ENCODE measurements at regions not wholly inside any gene's neighbourhood (a gene's known extent, or its start where the extent isn't known, plus 50 kb on each side); places are given as distances from the start of the nearest gene placed in this dataset.
"Not testable (repeated sequence)": the region's sequence is repeated elsewhere in the genome, so short reads cannot be mapped to it uniquely, and the experiment has no call there.

DNA sequence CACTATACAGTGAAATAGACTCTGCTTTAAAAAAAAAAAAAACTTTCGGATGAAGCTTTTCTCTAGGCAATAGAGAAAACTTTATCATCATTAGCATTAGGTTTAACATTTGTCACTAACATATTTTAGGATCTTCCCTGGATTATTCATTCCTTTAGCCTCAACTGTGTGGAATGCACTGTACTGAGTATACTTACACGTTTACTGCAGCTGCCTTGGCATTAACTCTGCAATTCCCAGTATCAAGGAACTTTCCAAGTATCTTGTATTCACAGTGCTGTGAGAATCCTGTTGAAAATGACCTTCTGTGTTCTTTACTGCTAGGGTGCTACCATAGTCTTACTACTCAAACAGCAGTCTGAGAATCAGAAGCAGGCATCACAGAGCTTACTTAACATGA lies 328.2 kb upstream of the COL3A1 start:
- DNase-seq: no peak

DNA sequence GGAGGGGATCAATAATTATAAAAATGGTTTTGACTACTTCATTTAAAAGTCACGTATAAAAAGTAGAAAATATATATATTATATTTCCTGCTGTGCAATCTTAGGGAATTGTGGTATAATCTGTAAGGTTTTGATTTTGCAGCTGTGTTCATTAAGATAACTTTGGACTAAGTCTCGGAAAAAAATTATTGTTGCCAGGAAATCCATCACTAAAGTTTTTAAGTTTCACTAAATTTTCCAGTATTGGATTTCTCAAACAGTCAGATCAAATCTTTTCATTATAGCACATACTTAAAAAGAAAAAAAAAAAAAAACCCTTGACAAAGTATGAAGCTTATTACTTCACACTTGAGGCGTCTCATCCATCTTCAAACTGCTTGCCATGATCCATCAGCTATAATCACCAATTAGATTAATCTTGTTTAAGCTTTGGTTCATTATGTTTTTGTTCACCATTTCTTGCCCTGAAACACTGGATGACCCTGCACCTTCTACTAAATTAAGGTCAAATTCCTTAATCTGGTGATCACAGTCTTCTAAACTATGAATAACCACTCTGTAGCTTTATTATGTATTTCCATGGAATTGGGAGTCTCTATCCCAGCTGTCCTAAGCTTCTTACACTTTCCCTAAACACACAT lies 326.6 kb upstream of the COL3A1 start:
- DNase-seq: no peak

DNA sequence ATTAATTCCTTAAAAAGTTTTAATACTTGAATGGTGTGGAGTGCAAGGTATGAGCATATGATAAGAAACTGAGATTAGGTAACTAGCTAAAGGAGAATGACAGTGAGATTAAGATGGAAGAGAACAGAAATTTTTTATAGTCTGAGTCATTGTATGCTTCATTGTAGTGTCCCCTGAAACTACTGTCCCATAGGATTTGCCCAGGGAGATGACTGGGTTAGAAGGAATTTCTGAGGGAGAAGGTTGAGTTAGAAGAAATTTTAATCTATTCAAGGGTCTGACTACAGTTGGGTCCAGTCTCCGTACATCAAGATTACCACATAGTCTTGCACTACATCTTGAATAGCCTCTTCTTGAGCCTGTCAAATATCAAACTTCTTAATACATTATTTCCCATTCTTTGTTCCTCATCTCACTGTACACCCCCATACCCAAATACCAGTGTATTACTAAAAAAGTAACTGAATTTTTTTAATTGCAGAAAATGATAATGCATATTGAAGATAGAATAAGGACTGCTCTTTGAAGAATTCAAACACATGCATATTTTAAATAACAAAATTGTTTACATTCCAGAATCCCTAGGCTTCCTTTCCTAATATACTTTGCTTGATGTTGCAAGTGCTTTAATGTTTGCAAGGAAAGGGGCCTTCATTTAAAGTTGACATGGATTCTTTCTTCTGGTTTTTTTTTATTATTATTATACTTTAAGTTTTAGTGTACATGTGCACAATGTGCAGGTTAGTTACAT lies 314.3 kb upstream of the COL3A1 start:
- no peak for DNase-seq

DNA sequence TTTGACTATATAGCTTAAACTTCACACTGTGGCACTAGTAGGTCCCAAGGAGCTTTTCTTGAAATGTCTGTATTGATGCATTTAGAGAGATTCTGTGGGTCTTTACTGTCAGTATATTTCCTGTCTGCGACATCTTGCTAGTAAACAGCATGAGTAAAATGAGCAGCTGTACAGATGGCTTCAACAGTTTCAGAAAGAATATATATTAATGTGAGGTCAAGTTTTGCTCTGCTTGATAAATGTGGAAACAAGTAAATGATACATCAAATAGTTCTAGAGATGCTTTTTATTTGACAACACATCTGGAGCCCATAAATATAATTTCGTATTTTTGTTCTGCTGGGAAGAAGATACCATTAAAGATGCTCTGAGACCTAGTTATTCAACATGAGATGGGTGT lies 310.9 kb upstream of the COL3A1 start:
- DNase-seq: no peak

DNA sequence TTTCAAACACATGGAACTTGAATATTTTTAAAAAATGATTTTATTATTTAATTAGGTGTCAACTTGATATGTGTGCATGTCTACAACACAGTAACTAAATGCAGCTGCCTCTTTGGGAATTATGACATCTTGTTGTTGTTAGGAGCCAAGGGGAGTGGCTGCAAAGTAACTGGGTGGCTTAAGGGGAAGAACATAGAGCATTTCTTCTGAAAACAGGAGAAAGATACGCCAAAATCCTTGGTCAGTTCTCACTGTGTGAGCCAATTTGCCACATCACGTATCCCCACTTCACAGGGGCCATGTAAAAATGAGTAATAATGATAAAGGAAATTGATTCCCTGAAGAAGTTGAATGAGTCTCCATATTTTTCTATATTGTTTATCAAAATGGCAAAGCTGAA lies 309.8 kb upstream of the COL3A1 start:
- no peak for DNase-seq

DNA sequence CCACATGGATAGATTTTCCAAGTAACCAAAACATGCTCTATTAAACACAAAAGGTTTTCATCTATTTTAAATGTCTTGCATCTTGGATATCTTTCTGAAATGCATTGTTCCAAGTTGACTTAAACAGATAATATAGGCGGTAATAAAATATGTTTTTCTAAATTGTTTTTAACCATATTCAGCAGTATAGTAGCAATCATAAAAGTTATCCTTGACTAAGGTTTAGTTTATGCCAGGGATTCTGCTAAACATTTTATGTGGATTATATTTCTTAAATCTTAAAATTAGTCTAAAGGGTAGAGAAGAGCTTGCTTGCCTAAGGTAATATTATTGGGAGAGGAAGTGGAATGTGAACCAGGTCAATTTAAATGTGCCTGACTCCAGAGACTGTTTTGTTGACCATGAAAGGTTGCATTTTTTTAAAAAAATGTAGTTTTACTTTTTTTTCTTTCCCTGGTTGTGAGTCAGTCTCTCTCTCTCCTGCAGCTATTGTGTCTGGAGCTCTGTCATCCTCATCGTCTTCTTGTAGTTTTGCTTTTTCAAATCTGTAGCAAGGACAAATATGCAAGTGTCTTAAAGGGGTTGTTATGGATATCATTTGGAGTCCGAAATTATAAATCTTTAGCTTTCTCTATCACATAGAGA lies 309.1 kb upstream of the COL3A1 start:
- no peak for DNase-seq

DNA sequence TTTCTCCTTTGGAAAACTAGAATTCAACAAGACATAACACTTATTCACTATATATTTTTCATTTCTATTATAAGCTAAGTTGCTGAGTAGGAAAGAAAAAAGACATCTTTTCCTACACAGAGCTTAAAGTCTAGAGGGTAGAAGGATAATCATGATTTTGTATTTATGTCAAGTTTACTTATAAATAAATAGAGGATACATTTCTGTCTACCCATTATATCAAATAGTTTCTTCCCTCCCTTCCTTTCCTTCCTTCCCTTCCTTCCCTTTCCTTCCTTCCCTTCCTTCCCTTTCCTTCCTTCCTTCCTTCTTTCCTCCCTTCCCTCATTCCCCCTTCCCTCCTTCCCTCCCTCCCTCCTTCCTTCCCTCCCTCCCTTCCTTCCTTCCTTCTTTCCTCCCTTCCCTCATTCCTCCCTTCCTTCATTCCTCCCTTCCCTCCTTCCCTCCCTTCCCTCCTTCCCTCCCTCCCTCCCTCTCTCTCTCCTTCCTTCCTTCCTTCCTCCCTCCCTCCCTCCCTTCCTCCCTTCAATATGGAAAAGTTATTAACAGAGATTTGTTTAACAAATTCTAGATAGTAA lies 308.4 kb upstream of the COL3A1 start:
- DNase-seq: no peak

DNA sequence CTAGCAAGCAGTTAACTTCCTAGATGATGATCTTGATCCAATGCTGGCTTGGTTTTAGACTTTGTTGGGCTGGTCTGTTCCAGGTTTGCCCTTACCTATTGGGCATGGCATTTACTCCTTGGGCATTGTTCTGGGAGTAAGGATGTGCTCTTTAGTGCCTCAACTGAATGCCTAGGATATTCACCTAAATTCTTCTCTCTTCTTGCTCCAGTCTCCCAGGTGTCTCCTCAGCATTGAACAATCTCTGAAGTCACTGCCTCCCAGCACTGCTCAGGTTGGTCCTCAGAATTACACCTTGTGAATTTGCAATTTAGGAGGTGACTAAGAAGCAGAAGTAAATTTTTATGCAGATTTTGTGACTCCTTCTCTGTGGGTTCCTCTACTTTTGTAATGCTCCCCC lies 307.7 kb upstream of the COL3A1 start:
- DNase-seq: no peak

DNA sequence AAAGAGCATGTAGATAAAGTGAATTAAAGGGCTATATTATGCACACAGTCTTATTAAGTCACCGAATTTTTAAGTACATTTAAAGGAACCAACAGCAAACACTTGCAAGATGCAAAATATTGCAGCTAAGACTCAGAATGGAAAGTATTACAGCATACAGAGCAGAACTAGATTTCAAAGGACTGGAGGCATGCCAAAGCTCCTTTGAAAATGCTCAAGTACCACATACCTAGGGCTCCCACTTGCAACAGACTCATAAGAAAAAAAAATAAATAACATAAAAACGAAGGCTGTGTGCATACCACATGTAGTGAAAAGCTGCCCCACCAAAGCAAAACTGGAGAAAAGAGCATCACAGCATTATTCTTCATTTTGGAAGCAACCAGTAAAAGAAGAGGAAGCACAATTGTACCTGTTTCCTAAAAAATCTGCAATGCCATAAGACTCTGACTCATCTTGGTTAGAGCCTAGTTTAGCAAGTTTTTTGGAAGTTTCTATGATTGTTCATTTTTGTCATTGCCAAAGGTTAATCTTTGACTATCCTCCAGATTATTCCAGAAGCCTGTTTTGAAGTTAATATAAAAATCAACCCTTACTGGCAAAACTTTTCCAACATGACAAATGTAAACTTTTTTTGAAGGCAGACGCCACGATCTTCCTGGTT lies 306.0 kb upstream of the COL3A1 start:
- DNase-seq: no peak

DNA sequence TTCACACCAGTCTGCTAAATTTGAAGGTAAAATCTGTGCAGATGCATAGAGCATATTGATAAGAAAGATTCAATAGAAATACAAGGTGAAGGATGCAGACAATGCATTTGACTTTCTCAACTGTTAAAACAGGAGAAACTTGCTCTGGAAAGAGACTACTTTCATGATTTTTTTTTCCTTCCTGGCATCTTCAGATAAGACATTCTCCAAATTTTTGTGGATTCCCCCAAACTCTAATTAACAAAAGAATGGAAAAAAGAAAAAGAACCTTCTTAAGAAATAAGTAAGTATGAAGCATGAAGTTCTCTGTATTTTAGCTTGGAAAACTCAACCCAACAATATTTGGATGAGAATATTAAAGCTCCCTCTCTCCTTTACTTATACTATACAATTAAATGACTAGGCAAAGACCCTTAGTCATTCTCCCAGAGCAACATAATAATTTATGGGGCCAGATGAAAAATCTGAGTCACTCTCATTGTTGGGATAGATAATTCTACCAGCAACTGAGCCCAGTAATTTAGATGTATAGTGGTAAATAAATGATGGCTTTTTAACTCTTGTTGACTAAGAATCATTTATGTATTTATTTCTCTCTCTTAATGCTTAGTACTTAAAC lies 298.7 kb upstream of the COL3A1 start:
- DNase-seq: no peak

DNA sequence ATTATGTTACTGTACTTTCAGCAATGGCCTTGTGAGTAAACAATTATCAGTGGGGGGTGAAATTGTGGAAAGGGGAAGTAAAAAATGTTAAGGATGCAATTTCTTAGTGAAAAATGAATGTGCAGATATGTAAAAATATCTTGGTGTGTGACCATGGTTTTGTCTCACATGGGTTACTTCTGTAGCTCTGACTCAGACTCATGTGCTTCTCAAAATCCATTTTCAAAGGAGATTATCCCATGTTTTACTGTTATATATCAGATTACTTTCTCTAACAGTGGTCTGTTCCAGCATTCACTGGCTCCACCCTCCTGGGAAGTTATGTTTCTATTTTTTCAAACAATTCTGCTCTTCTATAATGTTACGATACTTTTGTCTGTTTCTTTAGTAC lies 298.2 kb upstream of the COL3A1 start:
- DNase-seq: peak; percentile 11

DNA sequence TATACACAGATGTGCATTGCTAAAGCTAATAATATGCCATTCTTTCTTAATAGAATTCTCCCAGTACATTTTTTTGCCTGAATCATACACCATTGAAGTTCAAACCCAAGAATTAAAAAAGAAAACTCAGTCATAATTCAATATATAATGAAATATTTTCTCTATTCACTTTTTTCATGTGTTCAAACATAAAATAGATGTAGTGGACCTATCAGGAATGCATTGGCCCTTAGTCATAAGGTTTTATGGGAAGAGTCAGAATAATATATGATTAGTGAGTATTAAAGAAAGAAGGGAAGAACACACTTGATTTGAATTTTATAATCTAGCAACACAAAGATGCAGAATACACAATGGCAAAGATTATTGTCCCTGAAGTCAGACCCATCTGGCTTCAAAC lies 297.0 kb upstream of the COL3A1 start:
- no peak for DNase-seq

DNA sequence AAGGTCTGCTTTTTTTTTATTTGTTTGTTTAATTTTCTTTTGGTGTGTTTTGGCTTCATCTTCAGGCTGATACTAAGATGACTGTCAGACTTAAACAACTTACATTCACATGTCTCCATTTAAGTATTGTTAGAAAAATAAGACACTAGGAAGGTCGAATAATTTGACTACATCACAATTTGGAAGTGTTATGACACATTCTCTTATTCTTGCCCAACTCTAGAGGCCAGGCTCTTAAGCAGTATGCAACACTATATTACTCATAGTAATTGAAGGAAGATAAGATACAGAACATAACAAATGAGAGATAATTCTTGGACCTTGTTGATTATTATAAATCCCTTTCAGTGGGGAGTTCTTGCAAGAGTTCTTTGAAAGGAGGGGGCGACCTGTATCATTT lies 295.3 kb upstream of the COL3A1 start:
- no peak for DNase-seq

DNA sequence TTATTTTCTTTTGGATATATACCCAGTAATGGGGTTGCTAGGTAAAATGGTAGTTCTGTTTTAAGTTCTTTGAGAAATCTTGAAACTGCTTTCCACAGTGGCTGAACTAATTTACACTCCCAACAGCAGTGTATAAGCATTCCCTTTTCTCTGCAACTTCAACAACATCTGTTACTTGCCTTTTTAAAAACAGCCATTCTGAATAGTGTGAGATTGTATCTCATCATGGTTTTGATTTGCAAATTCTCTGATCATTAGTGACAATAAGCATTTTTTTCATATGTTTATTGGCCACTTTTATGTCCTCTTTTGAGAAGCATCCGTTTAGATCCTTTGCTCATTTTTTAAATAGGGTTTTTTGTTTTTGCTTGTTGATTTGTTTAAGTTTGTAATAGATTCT lies 291.3 kb upstream of the COL3A1 start:
- no peak for DNase-seq

DNA sequence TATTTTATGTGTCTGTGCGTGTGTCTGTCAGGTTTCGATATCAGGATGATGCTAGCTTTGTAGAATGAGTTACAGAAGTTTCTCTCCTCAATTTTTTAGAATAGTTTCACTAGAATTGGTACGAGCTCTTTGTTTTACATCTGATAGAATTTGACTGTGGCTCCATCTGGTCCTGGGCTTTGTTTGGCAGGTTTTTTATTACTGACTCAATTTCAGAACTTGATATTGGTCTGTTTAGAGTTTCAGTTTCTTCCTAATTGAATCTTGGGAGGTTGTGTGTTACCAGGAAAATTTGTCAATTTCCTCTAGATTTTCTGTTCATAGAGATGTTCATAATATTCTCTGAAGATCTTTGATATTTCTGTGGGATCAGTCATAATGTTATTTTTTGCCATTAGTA lies 289.4 kb upstream of the COL3A1 start:
- no peak for DNase-seq

DNA sequence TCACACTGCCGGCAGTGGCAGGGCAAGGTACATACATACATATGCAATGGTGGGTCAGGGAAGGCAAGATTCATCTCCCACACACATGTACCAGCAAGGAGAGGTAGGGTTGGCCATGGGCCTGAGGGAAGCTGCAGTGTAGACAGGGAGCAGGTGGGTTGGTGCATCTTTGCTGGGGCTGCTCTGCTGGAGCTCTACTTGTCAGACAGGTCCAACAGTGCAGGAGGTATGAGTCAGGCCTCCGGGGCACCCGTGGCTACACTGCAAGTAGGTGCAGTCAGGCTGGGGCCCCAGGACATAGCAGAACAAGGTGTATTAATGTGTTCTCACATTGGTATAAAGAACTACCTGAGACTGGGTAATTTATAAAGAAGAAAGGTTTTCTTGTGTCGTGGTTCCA lies 281.1 kb upstream of the COL3A1 start:
- no peak for DNase-seq

DNA sequence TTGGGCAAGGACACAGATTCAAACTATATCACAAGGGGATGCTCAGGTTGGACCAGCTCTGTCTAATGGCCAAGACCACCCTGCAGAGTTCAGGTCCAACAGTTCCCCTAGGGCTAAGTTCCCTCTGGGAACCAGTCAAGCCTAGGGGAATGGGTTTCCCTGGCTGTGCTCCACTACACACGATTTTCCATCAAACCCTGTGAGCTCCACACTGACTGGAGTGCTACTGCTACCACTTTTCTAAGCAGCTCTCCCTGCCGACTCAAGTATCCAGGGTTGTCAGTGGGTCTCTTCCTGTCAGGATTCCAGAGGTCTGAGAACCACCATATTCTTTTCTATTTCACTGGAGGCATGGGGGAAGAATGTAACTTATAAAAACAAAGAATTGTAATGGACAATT lies 280.4 kb upstream of the COL3A1 start:
- no peak for DNase-seq

DNA sequence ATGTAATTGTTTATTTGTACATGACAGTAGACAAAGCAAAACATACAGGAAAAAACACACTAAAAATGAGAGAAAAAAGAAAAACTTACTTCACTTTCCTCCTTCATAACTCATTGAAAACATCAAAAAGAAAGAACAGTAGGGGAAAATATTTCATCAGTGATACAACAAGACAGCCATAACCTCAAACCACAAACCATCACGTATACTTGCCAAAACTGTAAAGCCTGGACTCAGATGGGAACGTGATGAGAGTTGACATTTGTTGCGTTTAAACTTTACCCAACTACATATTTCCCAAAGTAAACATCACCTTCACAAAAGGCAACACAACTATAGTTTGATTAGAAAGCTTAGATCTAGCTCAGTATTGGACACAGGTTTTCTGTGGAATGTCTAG lies 278.2 kb upstream of the COL3A1 start:
- DNase-seq: no peak

DNA sequence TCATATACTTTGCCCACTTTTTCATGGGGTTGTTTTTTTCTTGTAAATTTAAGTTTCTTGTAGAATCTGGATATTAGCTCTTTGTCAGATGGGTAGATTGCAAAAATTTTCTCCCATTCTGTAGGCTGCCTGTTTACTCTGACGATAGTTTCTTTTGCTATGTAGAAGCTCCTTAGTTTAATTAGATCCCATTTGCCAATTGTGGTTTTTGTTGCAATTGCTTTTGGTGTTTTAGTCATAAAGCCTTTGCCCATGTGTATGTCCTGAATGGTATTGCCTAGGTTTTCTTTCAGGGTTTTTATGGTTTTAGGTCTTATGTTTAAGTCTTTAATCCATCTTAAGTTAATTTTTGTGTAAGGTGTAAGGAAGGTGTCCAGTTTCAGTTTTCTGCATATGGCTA lies 276.0 kb upstream of the COL3A1 start:
- DNase-seq: not testable (repeated sequence)

DNA sequence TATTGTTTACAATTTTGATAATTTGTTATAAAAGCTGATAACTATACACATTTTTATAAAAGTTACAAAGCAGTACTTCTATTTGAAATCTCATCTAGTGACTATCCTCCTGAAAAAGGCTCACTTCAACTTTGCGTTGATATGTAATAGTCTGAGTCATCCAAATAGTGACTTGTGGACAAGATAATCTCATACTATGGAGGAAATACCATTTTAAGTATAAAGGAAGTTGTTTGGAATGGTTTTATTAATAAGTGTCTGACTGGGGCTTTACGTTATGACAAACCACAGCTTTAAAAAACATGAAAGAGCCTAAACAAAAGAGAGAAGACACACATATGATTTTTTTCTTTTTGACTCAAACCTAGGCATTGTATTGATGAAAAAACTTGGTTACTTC lies 272.3 kb upstream of the COL3A1 start:
- DNase-seq: no peak

DNA sequence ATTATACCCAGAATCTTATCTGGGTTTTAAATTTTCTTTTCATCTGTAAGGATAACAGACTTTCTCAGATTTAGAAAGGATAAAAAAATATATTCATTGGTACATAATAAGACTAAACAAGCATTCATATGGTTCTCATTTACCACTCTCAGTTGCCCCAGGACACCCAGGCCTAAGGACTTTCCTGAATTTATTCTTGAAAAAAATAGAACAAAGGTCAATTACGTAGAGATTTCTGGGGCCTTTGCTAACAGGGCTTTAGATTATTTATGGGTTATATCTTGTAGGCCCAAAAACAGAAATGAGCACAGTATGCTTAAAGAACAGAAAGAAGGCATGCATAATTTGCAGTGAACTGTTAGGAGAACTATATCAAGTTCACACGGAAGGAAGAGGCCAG lies 269.0 kb upstream of the COL3A1 start:
- no peak for DNase-seq

DNA sequence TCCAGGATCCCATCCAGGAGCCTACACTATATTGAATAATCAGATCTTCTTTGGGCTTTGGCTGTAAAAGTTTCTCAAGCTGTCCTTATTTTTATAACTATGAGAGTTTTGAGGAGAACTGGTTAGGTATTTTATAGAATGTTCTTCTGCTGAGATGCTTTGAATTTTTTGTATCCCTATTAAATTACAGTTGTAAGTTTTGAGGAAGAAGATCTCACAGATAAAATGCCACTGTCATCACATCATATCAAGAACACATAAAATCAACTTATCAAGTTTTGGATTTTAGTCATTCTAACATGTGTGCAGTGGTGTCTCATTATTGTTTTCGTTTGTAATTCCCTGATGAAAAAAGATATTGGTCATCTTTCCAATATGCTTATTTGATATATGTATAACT lies 260.2 kb upstream of the COL3A1 start:
- no peak for DNase-seq
